ENCODE measurements at regions not wholly inside any gene's neighbourhood (a gene's known extent, or its start where the extent isn't known, plus 50 kb on each side); places are given as distances from the start of the nearest gene placed in this dataset.
"Not testable (repeated sequence)": the region's sequence is repeated elsewhere in the genome, so short reads cannot be mapped to it uniquely, and the experiment has no call there.

DNA sequence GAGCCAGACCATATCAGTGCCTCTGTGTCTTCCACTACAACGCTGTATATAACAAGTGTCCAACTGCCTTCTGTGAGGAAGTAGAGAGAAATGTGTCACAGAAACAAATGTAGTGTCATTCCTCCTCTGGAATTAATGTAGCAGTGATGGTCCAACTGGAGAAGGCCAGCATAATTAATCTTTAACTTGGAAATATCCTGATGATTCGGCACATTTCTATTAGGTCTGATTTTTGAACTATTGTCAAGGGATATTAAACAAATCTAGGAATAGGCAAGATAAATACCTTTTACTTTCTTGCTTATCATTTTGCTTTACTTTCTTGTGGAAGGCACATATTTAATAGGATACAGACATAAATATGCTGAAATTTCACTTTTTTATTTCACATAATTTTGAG lies 446.2 kb upstream of the ALCAM start:
- DNase-seq (ENCODE audit: low spot score): no peak

DNA sequence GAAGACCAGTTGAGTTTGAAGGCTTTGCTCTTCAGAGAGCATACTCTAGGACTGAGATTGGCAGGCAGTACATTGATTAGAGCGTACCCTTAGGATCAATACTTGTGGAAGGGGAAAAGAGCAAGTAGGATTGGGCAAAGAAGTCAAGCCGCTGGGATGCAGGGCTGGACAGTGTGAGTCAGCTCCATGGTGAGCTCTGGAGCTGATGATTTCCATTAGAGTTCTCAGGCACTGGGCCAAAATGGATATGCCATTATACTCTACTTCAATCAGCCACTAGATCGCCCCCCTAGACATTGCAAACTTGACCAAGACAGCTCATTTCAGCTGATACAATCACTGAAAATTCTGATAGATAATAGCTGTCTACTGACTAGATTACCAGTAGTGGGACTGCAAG lies 432.7 kb upstream of the ALCAM start:
- DNase-seq (ENCODE audit: low spot score): no peak

DNA sequence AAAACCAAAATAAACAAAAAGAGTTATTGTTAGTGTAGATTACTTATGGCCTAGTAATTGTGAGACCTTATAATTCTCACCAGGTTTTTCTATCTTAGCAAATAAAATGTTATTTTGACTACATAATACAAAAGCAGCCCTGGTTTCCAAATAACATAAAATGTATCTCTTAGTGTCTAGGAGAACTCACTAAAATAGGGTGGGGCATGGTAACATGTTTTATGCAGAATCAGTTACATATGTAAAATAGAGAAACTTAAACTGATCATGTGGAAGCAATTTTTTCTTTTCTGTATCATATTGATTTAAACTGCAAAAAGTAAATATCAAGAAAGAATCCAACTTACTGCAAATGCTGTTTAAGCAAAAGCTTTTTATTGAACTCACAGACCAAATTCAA lies 431.1 kb upstream of the ALCAM start:
- no peak for DNase-seq (ENCODE audit: low spot score)

DNA sequence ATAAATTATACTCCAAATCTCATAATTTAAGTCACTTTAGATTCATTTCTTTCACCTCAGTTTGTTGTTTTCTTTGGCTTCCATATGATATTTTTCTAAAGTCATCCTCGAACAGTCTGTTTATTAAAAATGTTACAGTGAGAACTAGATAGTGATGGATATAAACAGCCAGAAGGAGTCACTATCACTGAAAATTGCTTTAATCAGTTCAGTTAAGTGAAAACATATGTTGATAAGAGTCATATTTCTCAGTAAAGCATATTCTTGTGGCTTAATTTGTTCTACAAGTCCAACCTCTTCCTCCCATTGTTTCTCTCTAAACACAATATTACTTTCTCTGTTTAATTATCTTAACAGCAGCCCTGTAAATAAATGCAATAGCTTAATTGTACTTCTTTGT lies 427.5 kb upstream of the ALCAM start:
- DNase-seq (ENCODE audit: low spot score): no peak

DNA sequence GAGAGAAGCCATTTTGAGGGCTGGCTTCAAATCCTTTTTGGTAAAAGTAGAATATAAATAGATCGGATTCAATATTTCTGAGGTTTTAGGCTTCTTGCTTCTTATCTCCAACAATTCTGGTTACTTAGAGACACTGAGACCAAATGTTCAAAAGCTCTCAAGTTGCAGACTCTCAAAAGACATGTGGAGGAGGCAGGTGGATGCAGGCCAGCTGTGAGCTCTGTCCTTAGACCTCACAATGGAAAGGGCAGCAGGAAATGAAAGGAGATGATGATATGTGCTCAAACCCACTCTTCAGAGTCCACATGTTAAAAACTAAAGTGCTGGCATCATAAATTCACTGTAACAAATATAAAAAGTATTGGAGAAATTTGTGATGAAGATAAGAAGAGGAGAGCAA lies 424.9 kb upstream of the ALCAM start:
- no peak for DNase-seq (ENCODE audit: low spot score)

DNA sequence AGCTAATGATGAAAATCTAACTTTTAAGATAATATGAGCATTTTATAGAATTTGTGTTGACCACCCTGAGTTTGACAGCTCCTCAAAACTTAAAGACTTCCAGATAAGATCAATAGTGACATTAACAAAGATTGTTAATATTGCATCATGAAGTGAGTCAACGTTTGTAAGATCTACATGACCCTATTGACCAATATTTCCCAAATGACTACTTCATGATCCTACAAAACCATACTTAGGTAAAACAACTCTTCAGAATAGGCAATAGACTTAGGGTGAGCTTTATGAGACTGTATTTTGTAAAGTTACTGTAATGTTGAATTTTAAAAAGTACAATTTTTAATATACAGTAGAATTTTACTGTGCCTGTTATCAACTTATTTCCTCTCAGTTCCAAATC lies 422.7 kb upstream of the ALCAM start:
- no peak for DNase-seq (ENCODE audit: low spot score)

DNA sequence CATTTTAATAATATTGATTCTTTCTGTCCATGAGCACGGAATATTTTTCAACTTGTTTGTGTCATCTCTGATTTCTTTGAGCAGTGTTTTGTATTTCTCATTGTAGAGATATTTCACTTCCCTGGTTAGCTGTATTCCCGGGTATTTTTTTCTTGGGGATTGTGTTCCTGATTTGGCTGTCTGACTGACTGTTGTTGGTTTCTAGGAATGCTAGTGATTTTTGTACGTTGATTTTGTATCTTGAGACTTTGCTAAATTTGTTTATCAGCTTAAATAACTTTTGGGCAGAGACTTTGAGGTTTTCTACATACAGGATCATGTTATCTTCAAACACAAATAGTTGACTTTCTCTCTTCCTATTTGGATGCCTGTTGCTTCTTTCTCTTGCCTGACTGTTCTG lies 418.8 kb upstream of the ALCAM start:
- no peak for DNase-seq (ENCODE audit: low spot score)

DNA sequence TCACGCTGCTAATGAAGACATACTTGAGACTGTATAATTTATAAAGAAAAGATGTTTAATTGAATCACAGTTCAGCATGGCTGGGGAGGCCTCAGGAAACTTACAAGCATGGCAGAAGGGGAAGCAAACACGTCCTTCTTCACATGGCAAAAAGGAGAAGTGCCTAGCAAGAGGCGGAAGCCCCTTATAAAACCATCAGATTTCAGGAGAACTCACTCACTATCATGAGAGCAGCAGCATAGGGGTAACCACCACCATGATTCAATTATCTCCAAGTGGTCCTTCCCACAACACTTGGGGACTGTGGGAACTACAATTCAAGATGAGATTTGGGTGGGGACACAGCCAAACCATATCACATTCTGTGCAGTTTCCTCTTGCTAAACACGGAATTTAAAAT lies 416.9 kb upstream of the ALCAM start:
- not testable (repeated sequence) for DNase-seq (ENCODE audit: low spot score)

DNA sequence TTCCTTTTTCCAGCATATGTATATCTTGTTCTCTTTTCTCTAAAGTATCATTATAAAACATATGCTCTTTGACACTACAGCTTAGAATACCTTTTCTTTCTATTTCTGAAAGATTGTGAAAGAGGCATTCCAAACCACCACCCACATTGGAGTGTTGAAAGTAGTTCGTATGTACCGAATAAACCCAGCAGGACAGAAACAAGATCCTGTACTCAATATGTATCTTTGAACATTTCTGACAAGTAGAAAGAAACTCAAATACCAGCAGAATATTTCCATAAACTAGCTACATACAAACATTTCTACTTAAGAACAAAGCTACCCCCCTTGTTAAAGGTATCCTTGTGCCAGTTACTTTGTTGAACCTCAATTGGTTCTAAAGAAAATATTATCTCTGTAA lies 415.3 kb upstream of the ALCAM start:
- DNase-seq (ENCODE audit: low spot score): no peak

DNA sequence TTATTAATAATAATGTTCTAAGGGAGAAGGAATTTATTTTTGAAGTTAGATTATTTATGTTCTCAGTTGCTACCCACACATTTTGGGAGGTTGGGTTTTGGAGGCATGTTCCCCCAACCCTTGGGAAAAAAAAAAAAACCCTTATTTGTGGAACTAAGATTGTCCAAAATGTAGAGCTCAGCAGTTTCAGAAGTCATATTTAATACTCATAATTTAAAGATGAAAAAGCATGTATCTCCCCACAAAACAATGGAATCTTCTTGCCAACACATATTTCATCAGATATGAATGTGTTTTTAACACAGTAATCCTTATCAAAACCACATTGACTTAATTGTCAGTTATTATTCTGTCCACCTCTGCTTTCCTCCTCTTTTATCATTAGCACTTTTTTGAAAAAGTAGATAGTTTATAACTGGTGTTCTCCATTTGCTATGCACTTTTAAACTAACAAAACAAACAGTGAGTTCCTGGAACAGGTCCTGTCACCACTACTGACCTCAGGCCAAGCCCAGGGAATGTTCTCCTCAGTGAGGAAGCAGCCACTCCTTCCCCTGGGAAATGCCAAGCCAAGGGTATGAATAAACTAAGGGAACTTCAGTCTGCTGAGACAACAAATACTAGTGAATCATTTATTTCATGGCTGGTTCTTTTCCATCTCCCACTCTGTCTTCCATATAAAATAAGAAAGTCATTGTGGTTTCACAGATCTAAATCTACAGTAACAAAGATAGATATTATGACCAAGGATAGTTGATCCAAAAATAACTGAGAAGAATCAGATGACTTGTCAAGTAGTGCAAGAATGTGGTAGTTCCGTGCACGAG lies 414.4 kb upstream of the ALCAM start:
- no peak for DNase-seq (ENCODE audit: low spot score)

DNA sequence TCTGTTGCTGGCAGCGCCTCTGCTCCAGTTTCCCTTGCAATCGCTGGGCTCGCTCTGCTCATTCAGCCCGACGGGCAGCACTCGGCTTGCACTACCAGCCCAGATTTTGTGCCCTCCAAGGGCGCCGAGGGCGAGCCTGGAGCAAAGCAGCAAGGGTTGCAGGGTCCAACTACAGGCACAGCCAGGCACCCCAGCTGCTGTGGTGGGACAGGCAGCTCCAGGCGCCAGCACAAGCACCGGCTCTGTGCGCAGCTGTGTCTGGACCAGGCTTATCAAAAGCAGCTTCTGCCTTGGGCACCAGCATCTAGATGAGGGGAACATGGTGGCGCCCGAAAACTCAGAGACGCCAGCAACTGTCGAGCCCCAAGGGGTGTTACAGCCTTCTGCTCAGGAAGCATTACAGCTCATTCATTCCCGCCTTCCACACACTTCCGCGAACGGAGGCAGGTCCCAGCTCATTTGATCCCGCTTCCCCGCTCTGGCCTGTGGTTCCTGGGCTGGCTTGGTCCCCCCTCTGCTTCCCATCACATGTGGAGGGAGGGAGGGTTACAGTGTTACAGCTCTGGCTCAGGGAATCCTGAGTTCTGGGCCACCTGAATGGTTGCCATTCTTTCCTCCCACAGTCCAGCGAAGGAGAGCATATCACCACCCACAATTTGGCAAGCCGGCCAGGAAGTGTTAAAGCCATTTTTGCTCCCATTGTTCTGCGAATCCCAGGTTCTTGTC lies 409.9 kb upstream of the ALCAM start:
- no peak for DNase-seq (ENCODE audit: low spot score)

DNA sequence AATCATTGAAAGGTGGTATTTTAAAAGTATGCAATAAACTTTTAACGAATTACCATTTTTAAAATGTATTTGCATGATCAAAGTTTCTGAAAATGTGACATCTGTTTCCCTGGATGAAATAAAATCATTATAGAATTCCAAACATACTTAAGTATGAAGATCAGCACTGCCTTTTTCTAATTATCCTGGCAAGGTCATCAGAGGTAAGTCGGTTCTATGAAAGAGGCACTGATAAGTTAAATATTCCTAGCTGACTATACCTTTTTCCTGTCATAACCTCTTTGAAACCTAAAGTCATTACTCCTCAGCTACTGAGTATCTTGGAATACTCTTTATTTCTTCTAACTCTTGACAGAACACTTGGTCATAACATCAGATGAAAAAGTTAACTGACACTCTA lies 406.1 kb upstream of the ALCAM start:
- no peak for DNase-seq (ENCODE audit: low spot score)

DNA sequence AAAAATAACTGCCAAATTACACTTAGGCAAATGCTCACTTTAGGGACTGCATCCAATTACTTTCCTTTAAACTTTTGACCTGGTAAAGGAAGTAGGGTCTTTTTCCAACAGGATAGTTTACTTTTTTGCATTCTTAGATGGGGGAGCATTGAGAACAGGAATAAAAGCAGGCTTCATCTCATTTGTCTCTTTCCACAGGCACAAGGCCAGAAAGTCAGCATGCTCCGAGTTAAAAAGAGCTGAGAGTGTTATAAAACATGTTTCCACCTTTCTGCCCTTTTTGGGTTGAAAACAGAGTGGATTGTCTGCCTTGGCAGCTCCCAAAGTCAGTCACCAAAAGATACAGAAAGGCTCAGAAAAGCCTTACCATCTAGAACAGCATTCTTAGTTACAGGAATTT lies 404.9 kb upstream of the ALCAM start:
- DNase-seq (ENCODE audit: low spot score): no peak

DNA sequence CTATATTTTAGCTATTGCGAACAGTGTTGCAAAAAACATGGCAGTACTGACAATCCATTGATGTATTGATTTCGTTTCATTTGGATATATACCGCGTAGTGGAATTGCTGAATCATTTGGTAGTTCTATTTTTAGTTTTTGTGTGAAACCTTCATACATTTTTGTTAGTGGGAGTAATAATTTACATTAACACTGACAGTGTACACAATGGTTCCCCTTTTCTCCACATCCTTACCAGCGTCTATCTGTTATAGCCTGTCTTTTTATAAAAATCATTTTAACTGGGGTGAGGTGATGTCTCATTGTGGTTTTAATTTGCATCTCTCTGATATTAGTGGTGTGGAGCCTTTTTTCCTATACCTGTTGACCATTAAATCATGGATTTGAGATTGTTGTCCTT lies 392.4 kb upstream of the ALCAM start:
- DNase-seq (ENCODE audit: low spot score): no peak

DNA sequence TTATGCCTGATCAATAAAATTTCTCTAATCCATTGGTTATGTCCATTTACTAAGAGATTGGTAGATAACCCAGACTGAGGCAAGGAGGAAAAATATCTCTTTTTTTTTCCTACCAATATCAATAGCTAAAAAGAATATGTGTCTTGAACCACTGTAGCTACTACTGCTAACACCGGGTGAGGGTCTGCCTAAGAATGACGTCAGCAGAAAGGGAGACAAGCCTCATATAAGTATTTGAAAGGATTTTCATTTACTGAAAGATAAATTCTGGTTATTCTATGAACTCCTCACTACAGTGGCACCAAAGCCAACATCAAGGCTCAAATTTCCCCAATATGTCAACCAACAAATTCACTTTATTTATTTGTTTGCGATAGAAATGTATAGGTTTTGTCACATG lies 389.0 kb upstream of the ALCAM start:
- no peak for DNase-seq (ENCODE audit: low spot score)

DNA sequence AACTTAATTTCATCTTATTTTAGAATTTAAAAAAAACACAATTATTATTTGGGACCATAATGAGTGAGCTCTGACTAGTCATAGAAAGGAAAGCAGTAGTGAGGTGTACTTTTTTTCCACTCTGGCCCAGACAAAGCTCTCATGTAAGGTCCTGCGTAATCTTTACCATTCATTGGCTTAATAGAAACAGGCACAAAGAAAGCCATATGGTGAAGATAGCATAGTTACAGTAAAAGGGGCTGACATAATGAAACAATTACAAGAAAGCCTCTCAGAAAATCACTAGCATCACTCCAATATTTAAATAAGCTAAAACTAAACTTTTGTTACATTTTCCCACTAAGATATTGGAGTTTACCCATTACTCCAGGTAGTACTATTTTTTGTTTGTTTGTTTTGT lies 384.6 kb upstream of the ALCAM start:
- no peak for DNase-seq (ENCODE audit: low spot score)

DNA sequence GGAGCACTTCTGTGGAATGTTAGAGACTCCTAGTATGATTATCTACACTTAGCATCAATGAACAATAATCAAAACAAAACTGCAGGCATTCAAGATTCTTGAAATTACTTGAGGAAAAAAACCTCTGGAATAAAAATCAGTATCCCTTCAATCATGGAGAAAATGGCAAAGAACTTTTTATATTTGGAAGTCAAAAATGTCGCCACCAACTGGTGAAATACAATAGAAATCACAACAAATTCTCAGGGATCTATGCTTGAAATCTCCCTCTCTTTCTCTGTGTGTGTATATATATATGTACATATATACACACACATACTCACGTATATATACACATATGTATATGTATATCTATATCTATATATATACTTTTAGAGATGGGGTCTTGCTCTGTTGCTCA lies 378.9 kb upstream of the ALCAM start:
- no peak for DNase-seq (ENCODE audit: low spot score)

DNA sequence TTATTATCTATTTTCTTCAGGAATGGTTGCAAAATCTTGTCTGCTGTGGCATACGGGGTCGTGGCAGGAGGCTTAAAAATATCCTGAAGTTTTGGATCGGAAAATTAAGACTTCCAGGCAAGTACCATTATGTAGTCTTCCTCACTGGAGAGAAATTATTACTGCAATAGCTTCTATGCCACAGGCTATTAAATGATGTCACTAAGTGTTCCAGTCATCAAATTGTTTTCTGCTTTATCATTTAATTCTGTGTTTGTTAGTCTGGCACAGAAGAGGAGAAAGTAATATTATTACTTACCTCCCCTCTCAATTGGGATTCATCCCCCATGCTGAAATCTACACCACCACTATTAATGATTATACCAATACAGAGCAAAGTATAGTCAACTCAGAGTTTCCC lies 378.2 kb upstream of the ALCAM start:
- no peak for DNase-seq (ENCODE audit: low spot score)

DNA sequence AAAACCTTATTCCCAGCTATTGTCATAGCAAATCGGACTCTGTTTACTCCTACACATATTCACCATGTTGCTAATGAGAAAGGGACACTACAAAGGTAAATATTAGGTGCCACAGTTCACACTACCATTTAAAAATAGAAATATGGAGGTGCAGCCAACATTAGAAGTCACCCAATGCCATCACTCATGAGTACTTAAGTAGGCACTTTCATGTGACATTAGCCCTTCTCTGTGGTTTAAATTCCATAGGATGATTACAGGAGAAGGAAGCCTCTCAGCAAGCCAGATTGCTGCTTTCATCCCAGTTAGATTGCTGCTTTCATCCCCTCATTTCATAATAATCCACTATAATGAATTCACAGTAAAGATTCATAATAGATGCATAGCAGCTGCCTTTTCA lies 376.8 kb upstream of the ALCAM start:
- DNase-seq (ENCODE audit: low spot score): no peak

DNA sequence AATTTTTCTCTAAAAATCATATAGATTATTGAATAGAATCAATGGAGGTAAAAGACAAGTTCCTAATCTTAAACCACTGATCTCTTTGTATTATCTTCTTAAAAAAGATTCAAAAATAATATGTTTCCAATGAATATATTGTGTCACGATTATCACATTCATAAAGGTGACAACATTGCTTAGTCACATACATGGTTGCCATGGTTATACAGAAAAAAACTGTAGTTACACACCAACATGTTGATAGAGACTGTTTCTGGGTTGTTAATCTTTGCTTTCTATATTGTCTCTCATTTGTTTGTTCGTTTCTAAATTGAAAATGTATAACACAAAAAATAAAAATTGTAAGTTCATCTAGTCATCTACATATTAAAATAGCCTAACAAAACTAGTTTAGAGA lies 376.0 kb upstream of the ALCAM start:
- DNase-seq (ENCODE audit: low spot score): no peak

DNA sequence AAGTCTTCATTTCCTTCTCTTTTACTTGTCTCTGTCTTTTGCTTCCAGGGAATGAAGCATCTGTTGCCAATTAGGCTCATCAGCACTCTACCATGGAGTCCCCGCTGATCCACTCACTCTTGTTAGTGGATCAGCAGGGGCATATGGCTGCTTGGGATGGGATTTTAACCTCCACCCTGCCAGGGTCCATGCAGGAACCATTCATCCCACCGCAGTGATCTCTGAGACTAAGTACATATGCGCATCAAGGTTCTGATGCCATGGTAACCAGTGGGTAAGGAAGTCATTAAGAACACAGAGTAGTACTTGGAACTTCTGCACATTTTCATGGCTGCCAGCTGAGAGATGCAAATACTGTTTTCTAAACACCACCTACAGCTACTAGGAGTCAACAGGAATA lies 374.0 kb upstream of the ALCAM start:
- no peak for DNase-seq (ENCODE audit: low spot score)

DNA sequence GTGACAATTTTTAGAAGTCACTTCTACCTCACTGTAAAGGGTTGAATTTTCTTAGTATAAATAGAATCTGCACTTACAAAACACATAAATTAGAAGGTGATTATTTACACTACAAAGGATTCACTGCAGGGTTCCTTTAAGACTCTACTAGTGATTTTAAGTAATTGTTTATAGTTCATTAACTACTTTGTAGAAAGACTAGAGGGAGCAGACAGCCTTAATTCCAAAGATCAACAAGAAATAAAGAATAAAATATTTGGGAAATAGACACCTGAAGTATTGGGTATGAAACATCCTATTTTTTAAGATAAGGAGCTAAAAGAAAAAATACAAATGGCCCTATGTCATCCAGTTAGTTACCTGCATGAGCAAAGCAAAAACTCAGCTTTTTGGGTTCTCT lies 360.5 kb upstream of the ALCAM start:
- DNase-seq (ENCODE audit: low spot score): no peak

DNA sequence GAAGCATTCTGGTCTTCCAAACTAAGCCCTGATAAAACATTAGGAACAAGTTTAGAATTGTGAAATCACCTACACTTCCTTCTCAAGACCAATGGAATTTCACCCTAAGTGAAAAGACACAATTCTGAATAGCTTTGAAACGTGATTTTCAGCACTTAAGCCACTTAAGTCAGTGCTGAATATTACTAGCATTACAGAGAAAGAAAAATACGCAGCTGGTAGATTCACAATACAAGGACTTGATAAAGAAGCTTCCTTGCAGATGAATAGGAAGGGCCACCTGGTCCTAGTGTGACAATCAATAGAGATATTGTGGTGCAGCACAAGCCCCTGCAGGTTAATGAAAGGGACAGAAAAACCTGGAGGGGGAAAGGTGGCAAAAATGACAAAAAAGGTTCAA lies 353.1 kb upstream of the ALCAM start:
- DNase-seq (ENCODE audit: low spot score): no peak

DNA sequence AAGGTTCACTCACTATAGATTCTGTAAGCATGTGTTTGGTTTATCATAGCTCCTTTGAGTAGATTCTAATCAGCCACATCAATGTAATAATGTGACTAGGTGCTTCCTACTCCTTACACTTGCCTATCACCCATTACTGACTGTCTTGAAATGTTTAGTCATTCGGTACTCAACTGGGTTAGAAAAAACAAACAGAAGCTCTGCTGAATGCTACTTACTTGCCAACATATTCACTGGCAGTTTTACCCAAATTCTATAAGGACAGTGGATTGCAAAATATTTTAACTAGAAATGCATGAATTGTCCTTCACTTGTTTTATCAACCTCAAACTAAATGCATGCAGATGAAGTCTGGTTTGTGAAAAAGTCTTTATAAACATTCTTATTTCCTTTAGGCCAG lies 352.1 kb upstream of the ALCAM start:
- no peak for DNase-seq (ENCODE audit: low spot score)
